GM23338 (cell line): ENCODE measurements at regions not wholly inside any gene's neighbourhood (a gene's known extent, or its start where the extent isn't known, plus 50 kb on each side); places are given as distances from the start of the nearest gene placed in this dataset.

ENCODE experiments used
- ATAC-seq: fragments of 200-7000 bp; cut with Tn5 transposase; 3 replicates; pipeline ENCODE4 v1.9.1; 2020
- DNase-seq: peaks from one replicate; pipeline ENCODE4 v3.0.0-alpha.2; 2015; ENCODE audit warnings: low spot score
- H2AFZ ChIP-seq: fragments of 200-600 bp; sonication (generic); 2 replicates; pipeline ENCODE4 v1.8.0; 2016; ENCODE audit warnings: antibody characterized with exemption, mild to moderate bottlenecking, moderate library complexity
- H3F3A ChIP-seq: fragments of 200-600 bp; sonication (generic); replicated peaks from 2 replicates; pipeline ENCODE4 v1.8.0; 2017; ENCODE audit warnings: antibody characterized with exemption, mixed run types, low read depth
- H3K27ac ChIP-seq: fragments of 200-600 bp; sonication (generic); 2 replicates; pipeline ENCODE4 v1.6.1; 2016; ENCODE audit warnings: low read depth
- H3K27me3 ChIP-seq: fragments of 200-600 bp; sonication (generic); 2 replicates; pipeline ENCODE4 v1.8.0; 2016; ENCODE audit warnings: mild to moderate bottlenecking, mixed run types, moderate library complexity; ENCODE audit not compliant: insufficient read depth
- H3K36me3 ChIP-seq: fragments of 200-600 bp; sonication (generic); 2 replicates; pipeline ENCODE4 v1.8.0; 2016; ENCODE audit warnings: mild to moderate bottlenecking; ENCODE audit not compliant: insufficient read depth
- H3K4me1 ChIP-seq: fragments of 200-600 bp; sonication (generic); 2 replicates; pipeline ENCODE4 v1.8.0; 2016; ENCODE audit warnings: mild to moderate bottlenecking, moderate library complexity; ENCODE audit not compliant: insufficient read depth
- H3K4me2 ChIP-seq: fragments of 200-600 bp; sonication (generic); 2 replicates; pipeline ENCODE4 v1.7.1; 2017; ENCODE audit warnings: mixed run types
- H3K4me3 ChIP-seq: fragments of 200-600 bp; sonication (generic); 2 replicates; pipeline ENCODE4 v1.6.1; 2016; ENCODE audit warnings: mixed run types
- H3K79me2 ChIP-seq: fragments of 200-600 bp; sonication (generic); replicated peaks from 2 replicates; pipeline ENCODE4 v1.8.0; 2017; ENCODE audit warnings: mild to moderate bottlenecking; ENCODE audit not compliant: insufficient read depth
- H3K9me2 ChIP-seq: fragments of 200-600 bp; sonication (generic); 2 replicates; pipeline ENCODE4 v1.8.0; 2017; ENCODE audit not compliant: insufficient read depth
- H4K20me1 ChIP-seq: fragments of 200-600 bp; sonication (generic); replicated peaks from 2 replicates; pipeline ENCODE4 v1.8.0; 2017; ENCODE audit warnings: mild to moderate bottlenecking; ENCODE audit not compliant: insufficient read depth
- H3K27ac Mint-ChIP-seq: 2 replicates; pipeline ENCODE4 v1.8.0; 2020; ENCODE audit warnings: inconsistent platforms, mild to moderate bottlenecking, moderate library complexity, mixed read lengths
- H3K27me3 Mint-ChIP-seq: 3 replicates; pipeline ENCODE4 v1.8.0; 2022; ENCODE audit warnings: low read depth, mild to moderate bottlenecking, moderate library complexity, mixed read lengths, inconsistent platforms; ENCODE audit not compliant: insufficient read depth, poor library complexity
- H3K36me3 Mint-ChIP-seq: 3 replicates; pipeline ENCODE4 v1.8.0; 2021; ENCODE audit warnings: low read depth, mild to moderate bottlenecking, inconsistent platforms, moderate library complexity, mixed read lengths
- H3K4me1 Mint-ChIP-seq: 3 replicates; pipeline ENCODE4 v1.8.0; 2020; ENCODE audit warnings: mild to moderate bottlenecking, inconsistent platforms, mixed read lengths
- H3K4me3 Mint-ChIP-seq: 3 replicates; pipeline ENCODE4 v1.8.0; 2021; ENCODE audit warnings: moderate library complexity, mild to moderate bottlenecking, inconsistent platforms, mixed read lengths
- H3K9me3 Mint-ChIP-seq: 3 replicates; pipeline ENCODE4 v1.8.0; 2020; ENCODE audit warnings: moderate library complexity, mild to moderate bottlenecking, inconsistent platforms, mixed read lengths
- CREB1 ChIP-seq: fragments of 250-450 bp; sonication (Bioruptor Pico); IDR thresholded peaks from 2 replicates; pipeline ENCODE4 v1.5.0; 2020; ENCODE audit warnings: low read depth, mild to moderate bottlenecking, moderate library complexity
- EZH2 ChIP-seq: fragments of 200-600 bp; sonication (generic); IDR thresholded peaks from one replicate; pipeline ENCODE4 v1.8.0; 2017; ENCODE audit warnings: antibody characterized with exemption, mild to moderate bottlenecking, low read depth; ENCODE audit not compliant: unreplicated experiment
- EZH2phosphoT487 ChIP-seq: fragments of 200-600 bp; sonication (generic); IDR thresholded peaks from one replicate; pipeline ENCODE4 v1.8.1; 2018; ENCODE audit warnings: antibody characterized with exemption; ENCODE audit not compliant: unreplicated experiment
- JUNB ChIP-seq: IDR thresholded peaks from one replicate; pipeline ENCODE4 v1.6.1; 2016; ENCODE audit warnings: antibody characterized with exemption; ENCODE audit not compliant: unreplicated experiment
- NANOG ChIP-seq: IDR thresholded peaks from 2 replicates; pipeline ENCODE4 v1.6.1; 2016; ENCODE audit warnings: antibody characterized with exemption, borderline replicate concordance
- POLR2AphosphoS5 ChIP-seq: IDR thresholded peaks from 2 replicates; pipeline ENCODE4 v1.6.1; 2016; ENCODE audit warnings: antibody characterized with exemption, low read depth
- STAT1 ChIP-seq: IDR thresholded peaks from one replicate; pipeline ENCODE4 v1.6.1; 2016; ENCODE audit warnings: antibody characterized with exemption; ENCODE audit not compliant: unreplicated experiment
- ZNF114 ChIP-seq: fragments of 250-450 bp; sonication (Bioruptor Pico); IDR thresholded peaks from 2 replicates; pipeline ENCODE4 v1.5.0; 2020; ENCODE audit warnings: mild to moderate bottlenecking, moderate library complexity
- ZNF331 ChIP-seq: fragments of 250-450 bp; sonication (Bioruptor Pico); IDR thresholded peaks from 2 replicates; pipeline ENCODE4 v1.5.0; 2020; ENCODE audit warnings: low read depth, mild to moderate bottlenecking, moderate library complexity
- TF ChIP-seq, protein P1 (sequence below): fragments of 250-450 bp; sonication (Bioruptor Pico); IDR thresholded peaks from 2 replicates; pipeline ENCODE4 v1.5.0; 2020; ENCODE audit warnings: mild to moderate bottlenecking, moderate library complexity
- TF ChIP-seq, protein P2 (sequence below): IDR thresholded peaks from one replicate; pipeline ENCODE4 v1.6.1; 2018; ENCODE audit warnings: antibody characterized with exemption; ENCODE audit not compliant: unreplicated experiment
- TF ChIP-seq, protein P3 (sequence below), 2 experiments: fragments of 200-600 bp in 1 of 2; sonication (generic) in 1 of 2; conservative IDR thresholded peaks; 2 replicates each; pipeline versions ENCODE4 v1.5.1 to v1.6.1; 2016 to 2017; ENCODE audit warnings: antibody characterized with exemption in 2 of 2, low read depth in 2 of 2, mild to moderate bottlenecking in 2 of 2, moderate library complexity in 1 of 2
- TF ChIP-seq, protein P4 (sequence below): IDR thresholded peaks from 2 replicates; pipeline ENCODE4 v1.6.1; 2016; ENCODE audit warnings: antibody characterized with exemption

DNA sequence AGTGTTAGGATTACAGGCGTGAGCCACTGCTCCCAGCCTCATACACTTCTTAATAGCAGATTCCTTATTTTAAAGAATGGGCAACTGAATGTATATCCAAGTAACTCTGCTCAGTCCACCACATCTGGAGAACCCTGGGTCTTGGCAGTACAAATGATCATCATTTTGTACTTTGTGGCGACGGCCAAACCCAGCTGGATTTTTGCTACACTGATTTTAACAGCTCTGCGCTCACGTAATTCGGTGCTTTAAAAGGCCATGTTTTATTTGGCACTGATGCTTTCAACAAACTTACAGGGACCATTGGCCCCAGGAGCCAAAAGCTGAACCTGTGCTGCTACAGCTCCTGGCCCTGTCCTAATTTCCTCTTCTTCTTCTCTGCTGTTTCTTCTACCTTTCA, 60.8 kb upstream of the PDE3B start:
- TF ChIP-seq, protein P1, sequence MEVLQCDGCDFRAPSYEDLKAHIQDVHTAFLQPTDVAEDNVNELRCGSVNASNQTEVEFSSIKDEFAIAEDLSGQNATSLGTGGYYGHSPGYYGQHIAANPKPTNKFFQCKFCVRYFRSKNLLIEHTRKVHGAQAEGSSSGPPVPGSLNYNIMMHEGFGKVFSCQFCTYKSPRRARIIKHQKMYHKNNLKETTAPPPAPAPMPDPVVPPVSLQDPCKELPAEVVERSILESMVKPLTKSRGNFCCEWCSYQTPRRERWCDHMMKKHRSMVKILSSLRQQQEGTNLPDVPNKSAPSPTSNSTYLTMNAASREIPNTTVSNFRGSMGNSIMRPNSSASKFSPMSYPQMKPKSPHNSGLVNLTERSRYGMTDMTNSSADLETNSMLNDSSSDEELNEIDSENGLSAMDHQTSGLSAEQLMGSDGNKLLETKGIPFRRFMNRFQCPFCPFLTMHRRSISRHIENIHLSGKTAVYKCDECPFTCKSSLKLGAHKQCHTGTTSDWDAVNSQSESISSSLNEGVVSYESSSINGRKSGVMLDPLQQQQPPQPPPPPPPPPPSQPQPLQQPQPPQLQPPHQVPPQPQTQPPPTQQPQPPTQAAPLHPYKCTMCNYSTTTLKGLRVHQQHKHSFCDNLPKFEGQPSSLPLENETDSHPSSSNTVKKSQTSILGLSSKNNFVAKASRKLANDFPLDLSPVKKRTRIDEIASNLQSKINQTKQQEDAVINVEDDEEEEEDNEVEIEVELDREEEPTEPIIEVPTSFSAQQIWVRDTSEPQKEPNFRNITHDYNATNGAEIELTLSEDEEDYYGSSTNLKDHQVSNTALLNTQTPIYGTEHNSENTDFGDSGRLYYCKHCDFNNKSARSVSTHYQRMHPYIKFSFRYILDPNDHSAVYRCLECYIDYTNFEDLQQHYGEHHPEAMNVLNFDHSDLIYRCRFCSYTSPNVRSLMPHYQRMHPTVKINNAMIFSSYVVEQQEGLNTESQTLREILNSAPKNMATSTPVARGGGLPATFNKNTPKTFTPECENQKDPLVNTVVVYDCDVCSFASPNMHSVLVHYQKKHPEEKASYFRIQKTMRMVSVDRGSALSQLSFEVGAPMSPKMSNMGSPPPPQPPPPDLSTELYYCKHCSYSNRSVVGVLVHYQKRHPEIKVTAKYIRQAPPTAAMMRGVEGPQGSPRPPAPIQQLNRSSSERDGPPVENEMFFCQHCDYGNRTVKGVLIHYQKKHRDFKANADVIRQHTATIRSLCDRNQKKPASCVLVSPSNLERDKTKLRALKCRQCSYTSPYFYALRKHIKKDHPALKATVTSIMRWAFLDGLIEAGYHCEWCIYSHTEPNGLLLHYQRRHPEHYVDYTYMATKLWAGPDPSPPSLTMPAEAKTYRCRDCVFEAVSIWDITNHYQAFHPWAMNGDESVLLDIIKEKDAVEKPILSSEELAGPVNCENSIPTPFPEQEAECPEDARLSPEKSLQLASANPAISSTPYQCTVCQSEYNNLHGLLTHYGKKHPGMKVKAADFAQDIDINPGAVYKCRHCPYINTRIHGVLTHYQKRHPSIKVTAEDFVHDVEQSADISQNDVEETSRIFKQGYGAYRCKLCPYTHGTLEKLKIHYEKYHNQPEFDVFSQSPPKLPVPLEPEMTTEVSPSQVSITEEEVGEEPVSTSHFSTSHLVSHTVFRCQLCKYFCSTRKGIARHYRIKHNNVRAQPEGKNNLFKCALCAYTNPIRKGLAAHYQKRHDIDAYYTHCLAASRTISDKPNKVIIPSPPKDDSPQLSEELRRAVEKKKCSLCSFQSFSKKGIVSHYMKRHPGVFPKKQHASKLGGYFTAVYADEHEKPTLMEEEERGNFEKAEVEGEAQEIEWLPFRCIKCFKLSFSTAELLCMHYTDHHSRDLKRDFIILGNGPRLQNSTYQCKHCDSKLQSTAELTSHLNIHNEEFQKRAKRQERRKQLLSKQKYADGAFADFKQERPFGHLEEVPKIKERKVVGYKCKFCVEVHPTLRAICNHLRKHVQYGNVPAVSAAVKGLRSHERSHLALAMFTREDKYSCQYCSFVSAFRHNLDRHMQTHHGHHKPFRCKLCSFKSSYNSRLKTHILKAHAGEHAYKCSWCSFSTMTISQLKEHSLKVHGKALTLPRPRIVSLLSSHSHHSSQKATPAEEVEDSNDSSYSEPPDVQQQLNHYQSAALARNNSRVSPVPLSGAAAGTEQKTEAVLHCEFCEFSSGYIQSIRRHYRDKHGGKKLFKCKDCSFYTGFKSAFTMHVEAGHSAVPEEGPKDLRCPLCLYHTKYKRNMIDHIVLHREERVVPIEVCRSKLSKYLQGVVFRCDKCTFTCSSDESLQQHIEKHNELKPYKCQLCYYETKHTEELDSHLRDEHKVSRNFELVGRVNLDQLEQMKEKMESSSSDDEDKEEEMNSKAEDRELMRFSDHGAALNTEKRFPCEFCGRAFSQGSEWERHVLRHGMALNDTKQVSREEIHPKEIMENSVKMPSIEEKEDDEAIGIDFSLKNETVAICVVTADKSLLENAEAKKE (CRISPR knock-in tag): no peak
- no peak for TF ChIP-seq EZH2
- no peak for TF ChIP-seq ZNF331 (CRISPR knock-in tag)
- TF ChIP-seq, protein P2, sequence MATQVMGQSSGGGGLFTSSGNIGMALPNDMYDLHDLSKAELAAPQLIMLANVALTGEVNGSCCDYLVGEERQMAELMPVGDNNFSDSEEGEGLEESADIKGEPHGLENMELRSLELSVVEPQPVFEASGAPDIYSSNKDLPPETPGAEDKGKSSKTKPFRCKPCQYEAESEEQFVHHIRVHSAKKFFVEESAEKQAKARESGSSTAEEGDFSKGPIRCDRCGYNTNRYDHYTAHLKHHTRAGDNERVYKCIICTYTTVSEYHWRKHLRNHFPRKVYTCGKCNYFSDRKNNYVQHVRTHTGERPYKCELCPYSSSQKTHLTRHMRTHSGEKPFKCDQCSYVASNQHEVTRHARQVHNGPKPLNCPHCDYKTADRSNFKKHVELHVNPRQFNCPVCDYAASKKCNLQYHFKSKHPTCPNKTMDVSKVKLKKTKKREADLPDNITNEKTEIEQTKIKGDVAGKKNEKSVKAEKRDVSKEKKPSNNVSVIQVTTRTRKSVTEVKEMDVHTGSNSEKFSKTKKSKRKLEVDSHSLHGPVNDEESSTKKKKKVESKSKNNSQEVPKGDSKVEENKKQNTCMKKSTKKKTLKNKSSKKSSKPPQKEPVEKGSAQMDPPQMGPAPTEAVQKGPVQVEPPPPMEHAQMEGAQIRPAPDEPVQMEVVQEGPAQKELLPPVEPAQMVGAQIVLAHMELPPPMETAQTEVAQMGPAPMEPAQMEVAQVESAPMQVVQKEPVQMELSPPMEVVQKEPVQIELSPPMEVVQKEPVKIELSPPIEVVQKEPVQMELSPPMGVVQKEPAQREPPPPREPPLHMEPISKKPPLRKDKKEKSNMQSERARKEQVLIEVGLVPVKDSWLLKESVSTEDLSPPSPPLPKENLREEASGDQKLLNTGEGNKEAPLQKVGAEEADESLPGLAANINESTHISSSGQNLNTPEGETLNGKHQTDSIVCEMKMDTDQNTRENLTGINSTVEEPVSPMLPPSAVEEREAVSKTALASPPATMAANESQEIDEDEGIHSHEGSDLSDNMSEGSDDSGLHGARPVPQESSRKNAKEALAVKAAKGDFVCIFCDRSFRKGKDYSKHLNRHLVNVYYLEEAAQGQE: no peak
- no peak for TF ChIP-seq NANOG
- no peak for TF ChIP-seq POLR2AphosphoS5
- TF ChIP-seq, protein P3, sequence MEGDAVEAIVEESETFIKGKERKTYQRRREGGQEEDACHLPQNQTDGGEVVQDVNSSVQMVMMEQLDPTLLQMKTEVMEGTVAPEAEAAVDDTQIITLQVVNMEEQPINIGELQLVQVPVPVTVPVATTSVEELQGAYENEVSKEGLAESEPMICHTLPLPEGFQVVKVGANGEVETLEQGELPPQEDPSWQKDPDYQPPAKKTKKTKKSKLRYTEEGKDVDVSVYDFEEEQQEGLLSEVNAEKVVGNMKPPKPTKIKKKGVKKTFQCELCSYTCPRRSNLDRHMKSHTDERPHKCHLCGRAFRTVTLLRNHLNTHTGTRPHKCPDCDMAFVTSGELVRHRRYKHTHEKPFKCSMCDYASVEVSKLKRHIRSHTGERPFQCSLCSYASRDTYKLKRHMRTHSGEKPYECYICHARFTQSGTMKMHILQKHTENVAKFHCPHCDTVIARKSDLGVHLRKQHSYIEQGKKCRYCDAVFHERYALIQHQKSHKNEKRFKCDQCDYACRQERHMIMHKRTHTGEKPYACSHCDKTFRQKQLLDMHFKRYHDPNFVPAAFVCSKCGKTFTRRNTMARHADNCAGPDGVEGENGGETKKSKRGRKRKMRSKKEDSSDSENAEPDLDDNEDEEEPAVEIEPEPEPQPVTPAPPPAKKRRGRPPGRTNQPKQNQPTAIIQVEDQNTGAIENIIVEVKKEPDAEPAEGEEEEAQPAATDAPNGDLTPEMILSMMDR (conservative IDR thresholded peaks at IDR 0.05; ENCODE audit: low read depth in 2 of 2): no peak
- no peak for TF ChIP-seq CREB1 (CRISPR knock-in tag)
- no peak for TF ChIP-seq STAT1
- no peak for TF ChIP-seq JUNB
- no peak for TF ChIP-seq ZNF114 (CRISPR knock-in tag)
- TF ChIP-seq, protein P4, sequence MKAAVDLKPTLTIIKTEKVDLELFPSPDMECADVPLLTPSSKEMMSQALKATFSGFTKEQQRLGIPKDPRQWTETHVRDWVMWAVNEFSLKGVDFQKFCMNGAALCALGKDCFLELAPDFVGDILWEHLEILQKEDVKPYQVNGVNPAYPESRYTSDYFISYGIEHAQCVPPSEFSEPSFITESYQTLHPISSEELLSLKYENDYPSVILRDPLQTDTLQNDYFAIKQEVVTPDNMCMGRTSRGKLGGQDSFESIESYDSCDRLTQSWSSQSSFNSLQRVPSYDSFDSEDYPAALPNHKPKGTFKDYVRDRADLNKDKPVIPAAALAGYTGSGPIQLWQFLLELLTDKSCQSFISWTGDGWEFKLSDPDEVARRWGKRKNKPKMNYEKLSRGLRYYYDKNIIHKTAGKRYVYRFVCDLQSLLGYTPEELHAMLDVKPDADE: no peak
- TF ChIP-seq EZH2phosphoT487: no peak
- Histone ChIP-seq H3F3A (no peaks in the 10 kb centered on the region), H3K4me1 (no peaks in the 10 kb centered on the region), H3K4me2 (no peak overlapping the region), H3K27ac (no peak overlapping the region), H3K4me3 (no peak overlapping the region), H3K79me2 (no peaks in the 10 kb centered on the region), H2AFZ (no peak overlapping the region), H3K36me3 (no peaks in the 10 kb centered on the region), H3K9me2 (no peaks in the 10 kb centered on the region), H4K20me1 (no peaks in the 10 kb centered on the region), H3K27me3 (no peaks in the 10 kb centered on the region)
- peaks cover 10% of the 10 kb centered on the region for H3K4me1 Mint-ChIP-seq
- no peaks in the 10 kb centered on the region for H3K27me3 Mint-ChIP-seq
- no peak for ATAC-seq
- DNase-seq: no peak
- H3K27ac Mint-ChIP-seq: no peak overlapping the region
- H3K4me3 Mint-ChIP-seq: no peak overlapping the region
- H3K9me3 Mint-ChIP-seq: no peaks in the 10 kb centered on the region
- no peaks in the 10 kb centered on the region for H3K36me3 Mint-ChIP-seq
